HepG2 (cell line): ENCODE measurements at regions not wholly inside any gene's neighbourhood (a gene's known extent, or its start where the extent isn't known, plus 50 kb on each side); places are given as distances from the start of the nearest gene placed in this dataset.

Source experiments
- POLR2A ChIP-seq, 2 experiments: IDR thresholded peaks; 2 replicates each; pipeline ENCODE4 v1.6.1; 2011; ENCODE audit warnings: low read depth in 2 of 2, low read length in 2 of 2, mild to moderate bottlenecking in 1 of 2, moderate library complexity in 1 of 2; ENCODE audit not compliant: insufficient read depth in 1 of 2
- REXO4 ChIP-seq: sonication (generic); formaldehyde crosslinking; IDR thresholded peaks from 2 replicates; pipeline ENCODE4 v1.8.0; 2022; ENCODE audit warnings: missing genetic modification reagents, mild to moderate bottlenecking, borderline replicate concordance
- ZMYM4 ChIP-seq: sonication (generic); formaldehyde crosslinking; IDR thresholded peaks from 2 replicates; pipeline ENCODE4 v1.8.1; 2023; ENCODE audit warnings: mild to moderate bottlenecking, missing genetic modification reagents
- ZSCAN25 ChIP-seq: sonication (generic); formaldehyde crosslinking; IDR thresholded peaks from 2 replicates; pipeline ENCODE4 v1.8.0; 2022; ENCODE audit warnings: mild to moderate bottlenecking, missing genetic modification reagents

GRCh38 chr12:77116277-77116676 is 50.9 kb upstream of the E2F7 start:
- TF ChIP-seq ZMYM4 (CRISPR knock-in tag), result no peak
- TF ChIP-seq POLR2A (IDR thresholded peaks at IDR 0.05; ENCODE audit: insufficient read depth in 1 of 2, low read depth in 2 of 2, low read length in 2 of 2), result no peak
- no peak for TF ChIP-seq ZSCAN25 (CRISPR knock-in tag)
- TF ChIP-seq REXO4 (CRISPR knock-in tag), result no peak
